T-helper 1 cell treated with Interleukin-12 subunit alpha and Interleukin-12 subunit beta and Interleukin-4 antibody, amounts not matched to agents 30 μg/mL and 1 μg/mL, for 36 hours (primary cell): ENCODE measurements at regions not wholly inside any gene's neighbourhood (a gene's known extent, or its start where the extent isn't known, plus 50 kb on each side); places are given as distances from the start of the nearest gene placed in this dataset.
A peak's percentile ranks its signal among the peaks of the same experiment; 100 is the strongest.

Experiments used
- H3K27ac Mint-ChIP-seq: one replicate; pipeline ENCODE4 v1.8.0; 2021; ENCODE audit warnings: mild to moderate bottlenecking, mixed read lengths
- H3K27me3 Mint-ChIP-seq: one replicate; pipeline ENCODE4 v1.8.0; 2021; ENCODE audit warnings: low read depth, mixed read lengths
- H3K36me3 Mint-ChIP-seq: one replicate; pipeline ENCODE4 v1.8.0; 2021; ENCODE audit warnings: low read depth, mixed read lengths
- H3K4me1 Mint-ChIP-seq: one replicate; pipeline ENCODE4 v1.8.0; 2021; ENCODE audit warnings: low read depth, mixed read lengths
- H3K4me3 Mint-ChIP-seq: one replicate; pipeline ENCODE4 v1.8.0; 2021; ENCODE audit warnings: mild to moderate bottlenecking, moderate library complexity, mixed read lengths
- H3K9me3 Mint-ChIP-seq: one replicate; pipeline ENCODE4 v1.8.0; 2021; ENCODE audit warnings: mixed read lengths

GRCh38 chr12:3996322-3996721 lies 123.1 kb upstream of the PARP11 start:
- peaks cover 7% of the 10 kb centered on the region for H3K9me3 Mint-ChIP-seq
- peaks cover 15% of the 10 kb centered on the region for H3K4me1 Mint-ChIP-seq
- H3K36me3 Mint-ChIP-seq: no peaks in the 10 kb centered on the region
- H3K27me3 Mint-ChIP-seq: peaks cover 27% of the 10 kb centered on the region
- no peak overlapping the region for H3K27ac Mint-ChIP-seq
- H3K4me3 Mint-ChIP-seq: no peak overlapping the region

- peaks cover 15% of the 10 kb centered on the region for H3K4me1 Mint-ChIP-seq
- H3K27ac Mint-ChIP-seq: no peak overlapping the region
- no peaks in the 10 kb centered on the region for H3K9me3 Mint-ChIP-seq
- no peaks in the 10 kb centered on the region for H3K36me3 Mint-ChIP-seq
- H3K4me3 Mint-ChIP-seq: no peak overlapping the region
- peaks cover 24% of the 10 kb centered on the region for H3K27me3 Mint-ChIP-seq
These were observed 122.1 kb upstream of the PARP11 start for GRCh38 chr12:3995306-3995705.

- Mint-ChIP-seq H3K4me1 (peaks cover 15% of the 10 kb centered on the region), H3K9me3 (no peaks in the 10 kb centered on the region), H3K36me3 (no peaks in the 10 kb centered on the region), H3K27me3 (peaks cover 24% of the 10 kb centered on the region), H3K27ac (no peak overlapping the region), H3K4me3 (no peak overlapping the region)
These were observed 121.3 kb upstream of the PARP11 start for GRCh38 chr12:3994500-3994899.

- Mint-ChIP-seq H3K4me1 (peaks cover 30% of the 10 kb centered on the region), H3K27me3 (peaks cover 24% of the 10 kb centered on the region)
These were observed 119.7 kb upstream of the PARP11 start for GRCh38 chr12:3992945-3993344.

GRCh38 chr12:3991798-3992580 lies 118.8 kb upstream of the PARP11 start:
- Mint-ChIP-seq H3K4me3 (no peak overlapping the region), H3K4me1 (peaks cover 27% of the 10 kb centered on the region)

More at GRCh38 chr12:3992945-3993344, 119.7 kb upstream of the PARP11 start:
- Mint-ChIP-seq H3K9me3 (no peaks in the 10 kb centered on the region), H3K27ac (no peak overlapping the region), H3K36me3 (no peaks in the 10 kb centered on the region), H3K4me3 (no peak overlapping the region)

GRCh38 chr12:3990501-3991280 lies 117.5 kb upstream of the PARP11 start:
- no peak overlapping the region for H3K4me3 Mint-ChIP-seq
- peaks cover 33% of the 10 kb centered on the region for H3K27me3 Mint-ChIP-seq
- H3K4me1 Mint-ChIP-seq: peaks cover 18% of the 10 kb centered on the region
- H3K9me3 Mint-ChIP-seq: no peaks in the 10 kb centered on the region
- no peak overlapping the region for H3K27ac Mint-ChIP-seq
- H3K36me3 Mint-ChIP-seq: no peaks in the 10 kb centered on the region

More at GRCh38 chr12:3991798-3992580, 118.8 kb upstream of the PARP11 start:
- no peaks in the 10 kb centered on the region for H3K36me3 Mint-ChIP-seq
- H3K27ac Mint-ChIP-seq: no peak overlapping the region
- no peaks in the 10 kb centered on the region for H3K9me3 Mint-ChIP-seq
- peaks cover 27% of the 10 kb centered on the region for H3K27me3 Mint-ChIP-seq

GRCh38 chr12:3989218-3989550 lies 116.0 kb upstream of the PARP11 start:
- Mint-ChIP-seq H3K36me3 (no peaks in the 10 kb centered on the region), H3K27me3 (peaks cover 33% of the 10 kb centered on the region), H3K4me1 (peaks cover 18% of the 10 kb centered on the region), H3K4me3 (no peak overlapping the region), H3K9me3 (no peaks in the 10 kb centered on the region), H3K27ac (peak overlapping the region; percentile 11)

GRCh38 chr12:3988519-3989217 lies 115.5 kb upstream of the PARP11 start:
- Mint-ChIP-seq H3K27me3 (peaks cover 30% of the 10 kb centered on the region), H3K27ac (peak overlapping the region; percentile 42), H3K4me3 (peak overlapping the region; percentile 43), H3K36me3 (no peaks in the 10 kb centered on the region), H3K9me3 (no peaks in the 10 kb centered on the region), H3K4me1 (peaks cover 18% of the 10 kb centered on the region)

GRCh38 chr12:3987571-3987970 lies 114.4 kb upstream of the PARP11 start:
- H3K27me3 Mint-ChIP-seq: peaks cover 22% of the 10 kb centered on the region
- H3K9me3 Mint-ChIP-seq: peaks cover 3% of the 10 kb centered on the region
- H3K4me3 Mint-ChIP-seq: no peak overlapping the region
- no peak overlapping the region for H3K27ac Mint-ChIP-seq
- H3K36me3 Mint-ChIP-seq: no peaks in the 10 kb centered on the region
- H3K4me1 Mint-ChIP-seq: peaks cover 18% of the 10 kb centered on the region

- Mint-ChIP-seq H3K4me3 (no peak overlapping the region), H3K27ac (no peak overlapping the region), H3K9me3 (peaks cover 13% of the 10 kb centered on the region), H3K4me1 (peaks cover 10% of the 10 kb centered on the region), H3K36me3 (no peaks in the 10 kb centered on the region), H3K27me3 (no peaks in the 10 kb centered on the region)
These were observed 107.5 kb upstream of the PARP11 start for GRCh38 chr12:3980504-3981272.

- H3K4me1 Mint-ChIP-seq: peaks cover 34% of the 10 kb centered on the region
- H3K27me3 Mint-ChIP-seq: no peaks in the 10 kb centered on the region
- H3K9me3 Mint-ChIP-seq: peaks cover 10% of the 10 kb centered on the region
- no peak overlapping the region for H3K27ac Mint-ChIP-seq
- no peaks in the 10 kb centered on the region for H3K36me3 Mint-ChIP-seq
- no peak overlapping the region for H3K4me3 Mint-ChIP-seq
These were observed 104.4 kb upstream of the PARP11 start for GRCh38 chr12:3977621-3978020.

GRCh38 chr12:3976351-3976938 lies 103.2 kb upstream of the PARP11 start:
- H3K4me3 Mint-ChIP-seq: no peak overlapping the region

GRCh38 chr12:3975652-3976051 lies 102.5 kb upstream of the PARP11 start:
- H3K27me3 Mint-ChIP-seq: no peaks in the 10 kb centered on the region
- peaks cover 40% of the 10 kb centered on the region for H3K4me1 Mint-ChIP-seq
- H3K4me3 Mint-ChIP-seq: no peak overlapping the region
- no peaks in the 10 kb centered on the region for H3K36me3 Mint-ChIP-seq
- no peaks in the 10 kb centered on the region for H3K9me3 Mint-ChIP-seq
- H3K27ac Mint-ChIP-seq: no peak overlapping the region

More at GRCh38 chr12:3976351-3976938, 103.2 kb upstream of the PARP11 start:
- H3K27ac Mint-ChIP-seq: peak overlapping the region; percentile 14
- no peaks in the 10 kb centered on the region for H3K27me3 Mint-ChIP-seq
- H3K9me3 Mint-ChIP-seq: no peaks in the 10 kb centered on the region
- H3K36me3 Mint-ChIP-seq: no peaks in the 10 kb centered on the region
- H3K4me1 Mint-ChIP-seq: peaks cover 40% of the 10 kb centered on the region

GRCh38 chr12:3974883-3975282 lies 101.7 kb upstream of the PARP11 start:
- no peaks in the 10 kb centered on the region for H3K27me3 Mint-ChIP-seq
- no peaks in the 10 kb centered on the region for H3K9me3 Mint-ChIP-seq
- no peak overlapping the region for H3K27ac Mint-ChIP-seq
- H3K4me1 Mint-ChIP-seq: peaks cover 40% of the 10 kb centered on the region
- no peak overlapping the region for H3K4me3 Mint-ChIP-seq
- H3K36me3 Mint-ChIP-seq: no peaks in the 10 kb centered on the region
